T-helper 2 cell (primary cell): ENCODE measurements at regions not wholly inside any gene's neighbourhood (a gene's known extent, or its start where the extent isn't known, plus 50 kb on each side); places are given as distances from the start of the nearest gene placed in this dataset.

Source experiments
- DNase-seq, 5 experiments: peaks; one replicate each; pipeline versions ENCODE4 v3.0.0 to v3.0.0-alpha.2; 2012 to 2022

- DNase-seq: no peak
Measured at GRCh38 chr3:139285691-139286090, 58.1 kb upstream of the MRPS22 start.

- DNase-seq: no peak
Measured at GRCh38 chr3:139286241-139286640, 57.6 kb upstream of the MRPS22 start.

GRCh38 chr3:139286825-139287224, 57.0 kb upstream of the MRPS22 start:
- no peak for DNase-seq

GRCh38 chr3:139287557-139287956, 56.3 kb upstream of the MRPS22 start:
- DNase-seq: no peak

GRCh38 chr3:139288266-139288821, 55.5 kb upstream of the MRPS22 start:
- peak in 1 of 5 experiments; percentile 79 for DNase-seq

- no peak for DNase-seq
Measured at GRCh38 chr3:139289860-139290524, 53.8 kb upstream of the MRPS22 start.

GRCh38 chr3:139291276-139292051, 52.4 kb upstream of the MRPS22 start:
- no peak for DNase-seq

GRCh38 chr3:139292192-139292591, 51.6 kb upstream of the MRPS22 start:
- no peak for DNase-seq

- no peak for DNase-seq
Measured at GRCh38 chr3:139292711-139293664, 50.8 kb upstream of the MRPS22 start.

- no peak for DNase-seq
Measured at GRCh38 chr3:139293665-139294023, 50.2 kb upstream of the MRPS22 start.
